Choroid plexus epithelial cell (primary cell): ENCODE measurements at regions not wholly inside any gene's neighbourhood (a gene's known extent, or its start where the extent isn't known, plus 50 kb on each side); places are given as distances from the start of the nearest gene placed in this dataset.

Experiments used
- DNase-seq: peaks from one replicate; pipeline ENCODE4 v3.0.0-alpha.2; 2010; ENCODE audit warnings: low read depth
- H3K4me3 ChIP-seq: 2 replicates; pipeline ENCODE4 v1.5.1; 2011; ENCODE audit warnings: low read depth, mild to moderate bottlenecking, control low read depth, low read length, moderate library complexity
- TF ChIP-seq, protein P1 (sequence below): conservative IDR thresholded peaks from 2 replicates; pipeline ENCODE4 v1.5.1; 2011; ENCODE audit warnings: low read depth, mild to moderate bottlenecking, control low read depth, inconsistent platforms, low read length, moderate library complexity

DNA sequence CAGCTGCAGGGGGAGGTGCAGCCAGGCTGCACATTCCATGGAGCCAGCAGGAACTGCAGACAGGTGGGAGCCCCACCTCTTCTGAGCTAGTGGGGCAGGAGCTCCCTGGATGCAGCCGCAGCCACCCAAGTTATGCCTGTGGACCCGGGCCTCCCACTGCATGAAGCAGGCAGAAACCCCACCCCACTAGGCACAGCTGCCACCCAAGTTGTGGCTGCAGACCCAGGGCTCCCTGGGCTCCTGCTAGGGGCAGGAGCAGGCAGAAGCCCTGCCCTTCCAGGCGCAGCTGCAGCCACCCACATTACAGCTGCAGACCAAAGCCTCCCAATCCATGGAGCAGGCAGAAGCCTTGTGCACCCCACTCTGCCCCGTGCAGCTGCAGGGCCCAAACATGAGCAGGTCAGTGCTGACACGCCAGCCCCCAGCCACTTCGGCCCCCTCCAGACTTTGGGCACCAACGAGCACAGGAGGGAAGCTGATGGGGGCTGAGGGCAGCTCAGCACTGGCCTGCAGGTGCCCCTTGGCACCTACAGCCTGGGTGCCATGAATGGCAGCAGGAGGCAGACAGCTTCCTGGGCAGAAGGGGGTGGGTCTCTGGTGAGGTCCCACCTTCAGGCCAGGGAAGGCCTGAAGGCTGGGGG is 106.9 kb downstream of the C9orf50 start:
- DNase-seq, result no peak
- no peak overlapping the region for H3K4me3 ChIP-seq
- TF ChIP-seq, protein P1, sequence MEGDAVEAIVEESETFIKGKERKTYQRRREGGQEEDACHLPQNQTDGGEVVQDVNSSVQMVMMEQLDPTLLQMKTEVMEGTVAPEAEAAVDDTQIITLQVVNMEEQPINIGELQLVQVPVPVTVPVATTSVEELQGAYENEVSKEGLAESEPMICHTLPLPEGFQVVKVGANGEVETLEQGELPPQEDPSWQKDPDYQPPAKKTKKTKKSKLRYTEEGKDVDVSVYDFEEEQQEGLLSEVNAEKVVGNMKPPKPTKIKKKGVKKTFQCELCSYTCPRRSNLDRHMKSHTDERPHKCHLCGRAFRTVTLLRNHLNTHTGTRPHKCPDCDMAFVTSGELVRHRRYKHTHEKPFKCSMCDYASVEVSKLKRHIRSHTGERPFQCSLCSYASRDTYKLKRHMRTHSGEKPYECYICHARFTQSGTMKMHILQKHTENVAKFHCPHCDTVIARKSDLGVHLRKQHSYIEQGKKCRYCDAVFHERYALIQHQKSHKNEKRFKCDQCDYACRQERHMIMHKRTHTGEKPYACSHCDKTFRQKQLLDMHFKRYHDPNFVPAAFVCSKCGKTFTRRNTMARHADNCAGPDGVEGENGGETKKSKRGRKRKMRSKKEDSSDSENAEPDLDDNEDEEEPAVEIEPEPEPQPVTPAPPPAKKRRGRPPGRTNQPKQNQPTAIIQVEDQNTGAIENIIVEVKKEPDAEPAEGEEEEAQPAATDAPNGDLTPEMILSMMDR, result no peak

DNA sequence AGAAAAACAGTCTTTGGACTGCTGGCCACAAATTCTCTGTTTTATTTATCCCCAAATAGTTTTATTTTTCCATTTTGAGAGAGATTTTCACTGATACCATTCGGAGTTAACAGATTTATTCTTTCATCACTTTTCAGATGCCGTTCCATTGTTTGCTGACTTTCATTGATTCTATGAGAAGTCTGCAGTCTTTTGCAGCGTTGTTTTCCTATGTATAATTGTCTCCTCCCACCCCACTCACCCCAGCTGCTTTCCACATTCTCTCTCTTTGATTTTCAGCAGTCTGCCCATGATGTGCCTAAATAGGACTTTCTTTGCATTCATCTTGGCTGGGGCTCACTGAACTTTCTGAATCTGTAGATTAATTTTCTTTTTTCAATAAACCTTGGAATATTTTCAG is 107.6 kb downstream of the C9orf50 start:
- H3K4me3 ChIP-seq, result no peak overlapping the region
- no peak for DNase-seq
- TF ChIP-seq, protein P1, result no peak

DNA sequence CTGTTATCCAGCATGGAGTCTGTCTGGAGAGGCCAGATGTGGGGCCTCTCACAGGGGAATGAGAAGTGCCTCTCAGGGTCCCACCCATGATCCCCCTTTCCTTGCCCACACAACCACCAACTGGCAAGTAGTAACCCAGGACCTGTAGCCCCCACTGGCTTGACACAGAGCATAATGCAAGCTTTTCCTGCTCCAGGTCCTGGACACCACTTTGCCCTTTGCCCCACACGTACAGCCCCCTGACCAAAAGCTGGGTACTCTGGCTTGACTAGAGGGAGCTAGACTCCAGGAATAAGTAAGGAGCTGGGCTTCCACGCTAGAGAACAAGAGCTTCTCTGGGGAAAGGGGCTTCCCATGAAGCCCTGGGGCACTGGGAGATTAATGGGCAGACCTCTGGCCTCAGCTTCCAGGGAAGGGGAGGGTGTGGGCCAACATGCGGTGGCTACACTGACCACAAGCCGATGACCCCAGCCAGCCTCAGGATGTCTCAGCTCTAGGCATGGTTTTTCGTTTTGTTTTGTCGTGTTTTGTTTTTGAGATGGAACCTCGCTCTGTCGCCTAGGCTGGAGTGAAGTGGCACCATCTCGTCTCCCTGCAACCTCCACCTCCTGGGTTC is 109.5 kb downstream of the C9orf50 start:
- H3K4me3 ChIP-seq, result no peak overlapping the region
- TF ChIP-seq, protein P1, result no peak
- DNase-seq, result no peak

DNA sequence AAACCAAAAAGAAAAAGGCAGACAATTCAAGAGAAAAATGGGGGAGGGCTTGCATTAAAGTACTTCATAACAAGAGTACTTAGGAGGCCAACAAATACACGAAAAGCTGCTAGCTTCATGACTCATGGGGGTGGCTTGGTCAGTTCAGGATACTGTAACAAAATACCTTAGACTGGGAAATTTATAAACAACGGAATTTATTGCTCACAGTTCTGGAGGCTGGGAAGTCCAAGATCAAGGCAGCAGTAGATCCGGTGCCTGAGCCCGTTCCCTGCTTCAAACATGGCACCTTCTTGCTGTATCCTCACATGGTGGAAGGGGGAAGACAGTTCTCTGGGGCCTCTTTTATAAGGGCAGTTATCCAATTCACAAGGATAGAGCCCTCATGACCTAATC is 111.4 kb downstream of the C9orf50 start:
- no peak overlapping the region for H3K4me3 ChIP-seq
- DNase-seq, result peak; percentile 96
- TF ChIP-seq, protein P1, result no peak

DNA sequence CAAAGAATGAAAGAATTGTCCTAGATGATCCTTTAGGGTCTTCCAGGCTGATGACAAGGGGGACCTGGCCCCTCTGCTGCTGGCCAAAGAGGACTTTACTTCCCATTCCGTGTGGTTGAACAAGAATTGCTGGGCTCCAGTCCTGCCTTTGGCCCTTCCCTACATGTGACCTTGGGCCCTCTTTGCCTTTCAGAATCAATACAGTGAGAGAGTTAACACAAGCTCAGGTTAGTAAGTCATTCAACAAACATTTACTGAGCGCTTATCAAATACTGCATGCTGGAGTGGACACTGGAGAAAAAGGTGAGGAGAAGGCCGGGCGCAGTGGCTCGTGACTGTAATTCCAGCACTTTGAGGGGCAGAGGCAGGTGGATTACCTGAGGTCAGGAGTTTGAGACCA is 113.1 kb downstream of the C9orf50 start:
- TF ChIP-seq, protein P1, result no peak
- DNase-seq, result no peak
- H3K4me3 ChIP-seq, result no peak overlapping the region

DNA sequence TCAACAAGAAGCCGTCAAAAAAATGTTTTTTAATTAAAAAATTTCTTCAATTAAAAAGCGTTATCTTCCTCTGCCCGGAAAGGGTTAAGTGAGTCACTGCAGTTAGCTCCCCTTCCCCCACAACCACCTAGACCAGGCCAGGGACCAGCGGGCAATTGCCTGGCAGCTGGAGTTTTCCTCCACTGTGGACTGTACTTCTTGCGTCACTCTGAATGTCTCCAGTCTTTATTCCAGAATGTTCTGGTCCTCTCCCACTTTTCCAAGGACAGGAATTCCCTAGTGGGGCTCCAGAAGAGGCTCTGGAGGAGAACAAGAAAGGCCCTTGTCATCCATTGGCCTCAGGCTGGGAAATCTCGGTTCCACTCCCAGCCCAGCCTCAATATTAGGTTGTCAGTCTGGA is 114.0 kb downstream of the C9orf50 start:
- no peak for DNase-seq
- TF ChIP-seq, protein P1, result no peak
- H3K4me3 ChIP-seq, result no peak overlapping the region

DNA sequence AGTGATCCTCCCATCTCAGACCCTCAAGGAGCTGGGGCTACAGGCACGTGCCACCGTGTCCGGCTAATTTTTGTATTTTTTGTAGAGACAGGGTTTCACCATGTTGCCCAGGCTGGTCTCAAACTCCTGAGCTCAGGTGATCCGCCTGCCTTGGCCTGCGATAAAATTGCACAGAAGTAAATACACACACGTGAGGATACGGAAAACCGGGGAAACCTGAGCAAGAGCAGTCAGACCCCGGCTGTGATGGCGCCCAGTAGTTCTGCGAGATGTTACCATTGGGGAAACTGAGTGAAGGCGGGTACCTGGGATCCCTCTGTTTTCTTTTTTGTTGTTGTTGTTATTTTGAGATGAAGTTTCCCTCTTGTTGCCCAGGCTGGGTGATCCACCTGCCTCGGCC is 114.9 kb downstream of the C9orf50 start:
- DNase-seq, result no peak
- TF ChIP-seq, protein P1, result no peak
- no peak overlapping the region for H3K4me3 ChIP-seq
